HG03060 (cell line): ENCODE measurements at regions not wholly inside any gene's neighbourhood (a gene's known extent, or its start where the extent isn't known, plus 50 kb on each side); places are given as distances from the start of the nearest gene placed in this dataset.
"Not testable (repeated sequence)": the region's sequence is repeated elsewhere in the genome, so short reads cannot be mapped to it uniquely, and the experiment has no call there.

Source experiments
- ATAC-seq: cut with Tn5 transposase; IDR thresholded peaks from one replicate; pipeline ENCODE4 v1.9.1; 2021; ENCODE audit warnings: low read depth, moderate number of reproducible peaks; ENCODE audit not compliant: unreplicated experiment

DNA sequence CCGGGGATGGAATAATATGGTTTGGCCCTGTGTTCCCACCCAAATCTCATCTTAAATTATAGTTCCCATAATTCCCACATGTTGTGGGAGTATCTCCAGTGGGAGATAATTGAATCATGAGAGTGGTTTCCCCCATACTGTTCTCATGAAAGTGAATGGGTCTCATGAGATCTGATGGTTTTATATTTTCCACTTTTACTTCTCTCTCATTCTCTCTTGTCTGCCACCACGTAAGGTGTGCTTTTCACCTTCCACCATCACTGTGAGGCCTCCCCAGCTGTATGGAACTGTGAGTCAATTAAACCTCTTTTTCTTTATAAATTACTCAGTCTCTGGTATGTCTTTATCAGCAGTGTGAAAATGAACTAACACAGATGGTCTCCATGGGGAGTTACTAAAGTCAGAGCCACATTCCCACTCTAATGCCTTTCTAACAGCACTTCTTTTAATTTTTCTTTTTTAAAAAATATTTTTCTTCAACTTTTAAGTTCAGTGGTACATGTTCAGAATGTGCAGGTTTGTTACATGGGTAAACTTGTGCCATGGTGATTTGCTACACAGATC lies 306.6 kb downstream of the DTHD1 start:
- no peak for ATAC-seq

DNA sequence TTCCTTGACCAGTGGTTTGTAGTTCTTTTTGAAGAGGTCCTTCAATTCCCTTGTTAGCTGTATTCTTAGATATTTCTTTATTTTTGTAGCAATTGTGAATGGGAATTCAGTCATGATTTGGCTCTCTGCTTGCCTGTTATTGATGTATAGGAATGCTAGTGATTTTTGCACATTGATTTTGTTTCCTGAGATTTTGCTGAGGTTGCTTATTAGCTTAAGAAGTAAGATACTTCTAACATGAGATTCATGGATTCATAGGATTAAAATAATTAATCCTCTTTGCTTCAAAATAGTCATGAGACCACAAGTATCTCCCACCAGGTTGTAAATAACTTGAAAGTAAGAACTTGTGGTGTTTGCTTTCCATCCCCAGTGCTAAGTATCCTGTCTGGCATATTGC lies 308.9 kb downstream of the DTHD1 start:
- no peak for ATAC-seq

DNA sequence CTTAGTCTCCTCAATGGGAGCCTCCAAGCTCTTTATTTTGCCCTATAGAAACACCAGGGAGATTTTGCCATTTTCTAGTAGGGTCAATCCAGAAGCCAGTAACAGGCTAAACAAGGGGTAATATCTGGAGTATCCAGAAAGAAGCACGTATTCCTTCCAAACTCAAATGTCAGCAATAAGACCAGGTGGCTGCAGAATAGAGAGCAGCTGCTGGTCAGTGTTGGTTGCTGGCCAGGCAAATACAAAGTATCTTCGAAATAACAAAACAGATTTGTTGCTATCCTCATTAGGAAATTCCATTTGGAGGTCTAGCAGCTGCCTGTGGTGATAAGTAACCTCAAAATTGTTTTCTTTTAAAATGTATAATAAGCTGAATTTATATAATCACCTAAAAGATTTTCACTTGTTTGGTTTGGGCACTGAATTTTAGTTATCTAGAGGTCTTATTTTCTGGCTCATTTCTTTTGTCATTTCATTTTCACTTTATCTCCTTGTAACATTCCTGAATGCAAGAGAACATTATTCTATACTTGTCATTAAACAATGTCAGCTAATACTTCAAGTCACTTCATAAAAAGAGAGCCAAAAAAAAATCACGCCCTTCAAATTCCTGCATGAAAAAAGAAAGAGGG lies 320.6 kb downstream of the DTHD1 start:
- ATAC-seq = no peak

DNA sequence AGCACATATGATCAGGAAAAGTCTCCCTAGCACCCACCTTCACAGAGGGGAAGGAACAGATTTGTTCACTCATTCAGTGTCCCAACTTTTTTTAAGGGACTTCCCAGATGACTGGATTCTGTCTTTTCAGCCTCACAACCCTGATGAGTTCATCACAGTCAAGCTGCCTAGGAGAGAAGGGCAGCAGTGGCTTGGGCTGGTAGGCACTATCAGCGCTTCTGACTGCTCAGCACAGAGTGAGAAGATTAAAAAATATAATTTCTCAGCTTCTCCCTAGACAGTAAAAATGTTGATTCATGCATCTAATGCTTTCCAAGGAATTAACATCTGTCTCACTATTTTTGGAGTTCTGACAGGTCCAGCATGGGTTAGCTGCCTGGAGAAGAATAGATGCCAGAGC lies 328.2 kb downstream of the DTHD1 start:
- no peak for ATAC-seq

DNA sequence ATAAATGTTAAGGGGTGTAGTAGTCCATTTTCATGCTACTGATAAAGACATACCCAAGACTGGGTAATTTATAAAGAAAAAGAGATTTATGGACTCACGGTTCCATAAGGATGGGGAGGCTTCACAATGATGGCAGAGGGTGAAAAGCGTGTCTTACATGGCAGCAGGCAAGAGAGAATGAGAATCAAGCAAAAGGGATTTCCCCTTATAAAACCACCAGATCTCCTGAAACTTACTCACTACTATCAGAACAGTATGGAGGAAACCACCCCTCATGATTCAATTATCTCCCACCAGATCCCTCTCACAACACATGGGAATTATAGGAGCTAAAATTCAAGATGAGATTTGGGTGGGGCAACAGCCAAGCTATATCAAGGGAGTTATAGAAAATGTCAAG lies 329.2 kb downstream of the DTHD1 start:
- ATAC-seq = no peak

DNA sequence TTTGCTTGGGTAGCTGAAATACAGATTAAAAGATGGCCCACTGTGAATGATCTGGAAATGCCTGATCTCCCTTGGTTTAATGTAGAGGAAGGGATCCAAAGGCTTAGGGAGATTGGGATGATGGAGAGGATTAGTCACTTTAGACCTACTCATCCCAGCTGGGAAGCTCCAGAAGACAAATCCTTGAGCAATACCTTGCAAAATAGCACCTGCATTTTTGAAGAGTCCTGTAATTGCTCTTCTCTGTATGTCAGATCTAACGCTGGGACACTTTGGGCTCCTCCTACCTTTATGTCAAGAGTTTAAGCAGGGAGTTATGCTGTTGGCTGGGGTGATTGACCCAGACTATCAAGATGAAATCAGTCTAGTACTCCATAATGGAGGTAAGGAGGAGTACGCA lies 331.7 kb downstream of the DTHD1 start:
- not testable (repeated sequence) for ATAC-seq

DNA sequence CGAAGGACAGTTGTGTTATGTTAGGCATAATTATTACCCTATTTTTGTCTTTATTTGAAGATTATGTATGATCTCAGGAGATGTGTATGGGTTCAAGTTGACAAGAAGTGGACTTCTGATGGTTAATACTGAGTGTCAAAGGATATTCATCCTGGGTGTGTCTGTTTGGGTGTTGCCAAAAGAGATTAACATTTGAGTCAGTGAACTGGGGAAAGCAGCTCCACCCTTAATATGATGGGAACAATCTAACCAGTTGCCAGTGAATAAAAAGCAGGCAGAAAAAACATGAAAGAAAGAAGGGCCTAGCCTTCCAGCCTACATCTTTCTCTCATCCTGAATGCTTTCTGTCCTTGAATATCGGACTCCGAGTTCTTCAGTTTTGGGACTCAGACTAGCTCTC lies 332.6 kb downstream of the DTHD1 start:
- no peak for ATAC-seq

DNA sequence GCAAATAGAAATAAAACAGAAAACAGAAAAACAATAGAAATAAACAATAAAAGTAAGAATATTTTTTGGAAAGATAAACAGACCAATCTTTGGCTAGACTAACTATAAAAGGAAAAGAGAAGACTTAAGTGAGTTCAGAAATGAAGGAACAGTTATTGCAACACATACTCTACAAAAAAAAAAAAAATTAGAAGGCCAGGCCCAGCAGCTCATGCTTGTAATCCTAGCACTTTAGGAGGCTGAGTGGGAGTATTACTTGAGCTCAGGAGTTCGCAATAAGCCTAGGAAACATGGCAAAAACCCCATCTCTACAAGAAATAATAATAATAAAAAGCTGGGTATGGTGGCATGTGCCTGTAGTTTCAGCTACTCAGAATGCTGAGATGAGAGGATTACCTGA lies 336.7 kb downstream of the DTHD1 start:
- no peak for ATAC-seq

DNA sequence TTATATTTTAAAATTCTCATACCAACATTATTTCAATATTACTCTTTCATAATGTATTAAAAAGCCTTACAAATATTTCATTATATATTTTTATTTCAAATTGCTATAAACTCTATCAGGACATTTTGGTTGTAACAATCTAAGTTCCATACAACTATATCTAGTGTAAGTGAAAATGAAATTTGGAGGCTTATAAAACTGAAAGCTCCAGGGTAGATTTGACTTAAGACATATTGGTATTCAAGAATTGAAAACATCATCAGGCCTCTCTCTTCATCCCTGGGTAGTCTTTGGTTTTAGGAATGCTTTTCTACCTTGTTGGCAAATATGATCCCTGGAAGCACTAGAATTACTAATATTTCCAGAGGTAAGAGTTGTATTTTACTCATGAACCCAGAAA lies 342.6 kb downstream of the DTHD1 start:
- ATAC-seq = no peak

DNA sequence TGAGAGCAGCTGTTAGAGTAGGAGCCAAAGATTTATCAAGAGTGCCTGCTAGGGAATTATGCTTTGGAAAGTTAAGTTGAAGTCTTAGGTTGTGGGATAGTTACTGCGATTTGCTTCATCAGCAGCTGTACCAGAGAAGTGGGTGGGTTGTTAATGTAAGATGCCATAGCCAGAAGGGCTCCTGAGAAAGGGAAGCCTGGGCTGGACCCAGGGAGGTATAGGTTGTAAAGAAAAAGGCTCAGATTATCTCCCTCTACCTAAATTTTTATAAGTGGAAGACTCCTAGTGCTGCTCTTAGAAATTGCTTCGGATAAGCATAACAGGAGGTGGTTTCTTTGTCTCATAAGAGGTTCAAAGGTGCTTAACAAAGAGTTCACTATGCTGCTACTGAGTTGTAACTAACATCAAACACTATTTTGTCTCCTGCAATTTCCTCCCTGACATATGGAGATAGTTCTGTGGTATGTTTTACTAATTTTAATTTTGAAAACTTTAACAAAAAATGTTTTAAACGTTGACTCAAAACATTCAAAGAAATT lies 356.9 kb downstream of the DTHD1 start:
- ATAC-seq = no peak

DNA sequence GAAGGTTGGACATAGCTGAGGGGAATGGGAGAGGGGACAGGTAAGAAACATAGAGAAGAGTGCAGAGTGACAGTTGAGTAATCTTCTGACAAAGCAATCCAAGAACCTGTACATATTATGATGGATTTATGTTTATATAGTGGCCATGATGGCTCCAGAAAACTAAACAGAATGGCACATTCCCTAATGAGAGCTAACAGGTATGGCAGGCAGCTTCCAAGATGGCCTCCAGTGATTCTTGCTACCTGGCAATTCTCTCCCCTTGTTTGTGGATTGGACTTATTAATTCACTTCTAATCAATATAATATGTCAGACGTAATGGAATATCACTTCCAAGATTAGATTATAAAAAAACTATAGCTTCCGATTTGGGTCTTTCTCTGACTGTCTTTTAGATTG lies 359.5 kb downstream of the DTHD1 start:
- ATAC-seq = no peak

DNA sequence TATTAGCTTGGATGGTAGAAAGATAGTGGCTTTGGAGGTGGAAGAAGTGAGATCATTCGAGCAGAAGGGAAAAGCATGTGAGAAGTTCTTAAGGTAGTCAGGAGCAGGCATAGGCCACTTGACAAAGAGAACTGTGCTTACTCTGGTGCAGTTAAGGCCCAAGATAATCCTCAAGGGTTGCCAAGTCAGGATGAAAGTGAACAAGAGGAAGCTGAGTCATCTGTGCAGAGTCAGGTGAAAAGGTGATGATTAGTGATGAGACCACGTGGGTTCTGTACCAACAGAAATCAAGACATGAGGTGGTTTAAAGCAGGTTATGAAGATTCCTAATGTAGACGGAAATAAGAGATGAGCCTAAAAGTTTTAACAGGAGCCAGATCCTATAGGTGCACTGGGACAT lies 369.8 kb downstream of the DTHD1 start:
- ATAC-seq = peak; percentile 99

DNA sequence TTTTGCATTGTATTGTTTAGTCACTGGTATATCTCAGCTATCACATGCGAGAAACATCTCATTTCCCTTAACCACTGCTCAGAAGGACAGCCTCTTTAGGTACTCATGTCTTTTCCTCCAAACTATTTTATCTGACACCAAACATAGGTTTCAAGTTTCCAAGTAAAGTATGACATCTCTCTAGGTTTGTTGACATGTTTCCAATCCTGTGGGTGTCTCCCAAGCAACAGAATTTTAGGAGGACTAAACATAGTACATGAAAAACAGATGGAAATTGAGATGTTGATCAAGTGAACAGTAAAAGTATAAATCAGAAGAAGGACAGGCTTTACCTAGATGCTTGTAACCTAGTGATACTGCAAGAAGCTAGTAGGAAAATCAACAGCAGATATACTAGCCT lies 371.4 kb downstream of the DTHD1 start:
- ATAC-seq = no peak

DNA sequence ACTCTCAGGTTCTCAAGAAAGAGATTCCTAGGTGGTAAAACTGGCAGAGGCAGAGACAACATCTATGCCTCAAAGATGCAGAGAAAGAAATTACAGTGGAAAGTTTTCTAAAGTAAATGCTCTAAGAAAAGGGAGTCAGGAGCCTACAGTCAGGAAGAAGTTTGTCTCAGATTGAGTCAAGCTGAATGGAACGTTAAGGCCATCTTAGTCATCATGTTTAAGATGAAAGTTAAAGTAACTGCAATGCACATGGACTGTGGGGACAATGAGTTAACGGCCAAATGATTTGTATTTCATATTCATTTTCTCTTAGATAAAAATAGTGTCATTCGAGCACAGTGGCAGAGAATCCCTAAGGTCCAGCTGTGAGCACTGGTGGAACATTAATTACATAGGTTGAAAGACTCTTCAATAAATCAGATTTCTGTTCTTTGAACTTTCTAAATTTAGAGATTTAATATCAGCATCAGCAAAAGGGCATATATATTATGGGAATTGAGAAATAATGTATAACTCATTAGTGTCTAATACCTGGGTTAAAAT lies 384.6 kb downstream of the DTHD1 start:
- ATAC-seq = no peak

DNA sequence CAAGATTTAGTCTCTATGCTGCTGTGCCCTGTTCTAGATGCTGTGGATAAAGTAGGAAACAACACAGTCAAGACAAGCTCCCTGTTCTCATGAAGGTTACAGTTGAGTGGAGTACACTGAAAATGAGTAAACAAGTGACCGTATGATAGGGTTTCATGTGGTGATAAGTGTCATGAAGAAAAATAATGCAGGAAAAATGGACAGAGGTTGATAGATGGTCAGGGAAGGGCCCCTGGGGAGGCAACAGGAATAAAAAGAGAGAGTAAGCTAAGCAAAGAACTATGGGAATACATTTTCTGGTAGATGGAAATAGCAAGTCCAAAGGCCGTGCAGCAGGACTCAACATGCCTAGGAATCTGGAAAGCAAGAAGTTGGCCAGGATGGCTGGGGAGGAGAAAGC lies 394.0 kb downstream of the DTHD1 start:
- ATAC-seq = no peak

DNA sequence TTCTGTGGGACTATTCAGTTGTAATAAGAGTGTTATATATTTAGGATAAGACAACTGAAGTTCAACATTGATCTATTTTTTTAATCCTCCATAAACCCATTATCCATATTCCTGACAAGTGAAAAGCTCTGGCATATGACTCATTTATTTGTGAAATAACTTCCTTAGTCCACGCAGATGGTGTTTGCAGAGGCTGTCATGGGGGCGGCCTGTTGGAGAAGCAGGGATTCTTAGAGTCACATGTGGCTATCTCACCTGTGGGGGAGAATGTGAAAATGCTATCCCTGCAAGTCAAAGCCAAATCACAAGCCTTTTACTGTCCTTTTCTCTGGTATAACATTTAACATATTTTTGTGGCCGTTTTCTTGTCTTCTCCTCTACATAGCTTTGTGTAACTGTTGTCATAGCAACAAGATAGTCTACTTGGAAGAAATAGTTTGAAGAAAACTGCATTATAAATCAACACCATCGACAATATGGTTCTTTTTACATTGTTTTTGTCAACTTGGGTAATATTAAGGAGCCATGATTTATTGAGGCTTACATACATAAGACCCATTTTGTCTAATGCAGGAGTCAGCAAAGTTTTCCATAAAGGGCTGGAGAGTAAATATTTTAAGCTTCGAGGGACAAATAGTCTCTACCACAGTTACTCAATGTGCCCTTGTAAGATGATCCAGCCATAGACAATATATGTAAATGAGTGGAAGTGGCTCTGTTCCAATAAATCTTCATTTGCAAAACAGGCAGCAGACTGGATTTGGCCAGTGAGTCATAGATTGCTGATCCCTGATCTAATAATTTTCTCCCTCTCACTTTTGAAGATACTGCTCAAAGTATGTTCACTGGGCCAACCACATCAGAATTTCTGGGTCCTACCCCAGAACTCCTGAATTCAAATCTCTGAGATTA lies 395.0 kb downstream of the DTHD1 start:
- no peak for ATAC-seq

DNA sequence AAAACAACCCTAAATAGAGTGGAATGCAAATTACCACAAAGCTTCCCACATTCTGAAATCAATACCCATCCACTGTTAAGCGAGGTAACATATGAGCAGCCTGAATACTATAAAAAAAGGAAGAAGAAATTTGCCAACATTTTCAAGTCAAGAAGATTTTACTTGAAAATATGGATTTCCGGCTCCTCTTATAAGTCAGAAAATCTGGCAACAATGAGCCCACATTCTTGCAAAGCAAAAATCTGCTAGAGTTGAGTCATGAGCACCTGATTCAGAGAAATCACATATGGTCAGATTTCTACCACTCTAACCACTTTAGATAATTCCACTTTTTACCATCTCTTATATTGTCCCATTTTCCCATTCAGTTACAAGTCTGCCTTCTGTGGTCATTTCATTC lies 395.7 kb downstream of the DTHD1 start:
- no peak for ATAC-seq

DNA sequence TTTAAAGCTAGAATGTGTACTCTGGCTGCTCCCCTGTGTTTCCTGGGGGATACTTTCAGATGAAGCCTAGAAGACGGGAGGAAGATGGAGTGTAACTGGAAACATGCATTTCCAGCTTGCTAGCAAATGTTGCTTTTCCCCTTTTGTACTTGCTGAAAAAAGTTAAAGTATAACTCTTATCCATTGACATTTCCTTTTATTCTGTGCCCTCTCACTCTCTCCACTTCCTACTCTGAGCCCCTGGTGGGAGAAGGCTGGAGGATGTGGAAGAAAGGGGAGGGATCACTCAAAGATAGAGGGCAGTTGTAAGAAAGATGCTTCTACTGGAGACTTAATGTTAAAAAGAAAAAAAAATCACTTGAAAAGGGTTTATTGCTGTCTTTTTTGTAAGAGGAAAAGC lies 396.5 kb downstream of the DTHD1 start:
- no peak for ATAC-seq

DNA sequence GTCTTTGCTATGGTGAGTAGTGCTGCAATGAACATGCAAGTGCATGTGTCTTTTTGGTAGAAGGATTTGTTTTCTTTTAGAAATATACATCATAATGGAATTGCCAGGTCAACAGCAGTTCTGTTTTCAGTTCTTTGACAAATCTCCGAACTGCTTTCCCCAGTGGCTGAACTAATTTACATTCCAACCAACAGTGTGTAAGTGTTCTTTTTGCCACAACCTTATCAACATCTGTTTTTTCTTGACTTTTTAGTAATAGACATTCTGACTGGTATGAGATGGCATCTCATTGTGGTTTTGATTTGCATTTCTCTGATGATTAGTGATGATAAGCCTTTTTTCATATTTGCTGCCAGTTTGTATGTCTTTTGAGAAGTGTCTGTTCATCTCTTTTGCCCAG lies 406.3 kb downstream of the DTHD1 start:
- ATAC-seq = no peak

DNA sequence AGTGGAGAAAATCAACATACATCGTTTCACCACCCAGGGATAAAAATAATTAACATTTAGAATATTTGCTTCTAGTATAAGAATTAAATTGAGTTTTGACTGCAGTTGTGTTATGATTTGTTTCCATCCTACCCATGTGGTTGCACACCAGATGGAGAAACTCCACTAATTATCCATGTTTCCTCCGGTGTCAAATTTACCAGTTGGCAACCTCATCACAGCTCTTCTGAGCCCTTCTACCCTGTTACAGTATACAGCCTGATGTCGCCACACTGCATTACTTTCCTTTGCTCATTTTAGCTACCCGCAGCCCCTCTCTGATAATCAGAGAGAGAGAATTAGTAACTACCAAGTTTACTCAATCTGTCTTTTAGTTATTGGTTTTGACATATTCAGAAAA lies 411.2 kb downstream of the DTHD1 start:
- no peak for ATAC-seq

DNA sequence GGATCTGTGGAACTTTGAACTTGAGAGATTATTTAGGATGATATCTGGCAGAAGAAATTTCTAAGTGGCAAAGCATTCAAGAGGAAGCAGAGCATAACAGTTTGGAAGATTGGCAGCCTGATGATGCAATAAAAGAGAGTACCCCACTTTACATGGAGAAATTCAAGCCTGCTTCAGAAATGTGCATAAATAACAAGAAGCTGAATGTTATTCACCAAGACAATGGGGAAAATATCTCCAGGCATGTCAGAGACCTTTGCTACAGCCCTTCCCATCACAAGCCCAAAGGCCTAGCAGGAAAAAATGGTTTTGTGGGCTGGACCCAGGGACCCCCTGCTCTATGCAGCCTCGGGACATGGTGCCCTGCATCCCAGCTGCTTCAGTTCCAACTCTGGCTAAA lies 420.8 kb downstream of the DTHD1 start:
- no peak for ATAC-seq
